ENCODE measurements at regions not wholly inside any gene's neighbourhood (a gene's known extent, or its start where the extent isn't known, plus 50 kb on each side); places are given as distances from the start of the nearest gene placed in this dataset.

DNA sequence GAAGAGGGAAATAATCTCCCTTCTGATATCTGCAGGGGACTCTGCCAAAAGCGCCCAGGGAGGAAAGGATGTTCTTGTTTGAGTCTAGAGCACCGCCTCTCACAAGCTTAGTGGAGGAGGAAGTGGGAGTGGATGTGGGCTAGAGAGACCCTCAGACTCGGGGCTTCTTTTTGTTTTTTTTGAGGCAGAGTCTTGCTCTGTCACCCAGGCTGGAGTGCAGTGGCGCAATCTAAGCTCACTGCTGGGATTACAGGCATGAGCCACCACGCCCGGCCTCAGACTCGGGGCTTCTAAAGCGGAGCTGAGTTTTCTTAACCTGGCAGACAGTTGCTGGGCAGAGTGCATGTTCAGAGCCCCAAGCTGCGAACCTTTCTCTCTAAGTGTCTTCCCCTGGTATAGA lies 310.8 kb downstream of the BMP7 start:
- H3K27me3 Mint-ChIP-seq (ENCODE audit: low read depth), result peaks cover 89% of the 10 kb centered on the region
- peak overlapping the region; percentile 23 for H3K27ac Mint-ChIP-seq (ENCODE audit: unreplicated experiment)

DNA sequence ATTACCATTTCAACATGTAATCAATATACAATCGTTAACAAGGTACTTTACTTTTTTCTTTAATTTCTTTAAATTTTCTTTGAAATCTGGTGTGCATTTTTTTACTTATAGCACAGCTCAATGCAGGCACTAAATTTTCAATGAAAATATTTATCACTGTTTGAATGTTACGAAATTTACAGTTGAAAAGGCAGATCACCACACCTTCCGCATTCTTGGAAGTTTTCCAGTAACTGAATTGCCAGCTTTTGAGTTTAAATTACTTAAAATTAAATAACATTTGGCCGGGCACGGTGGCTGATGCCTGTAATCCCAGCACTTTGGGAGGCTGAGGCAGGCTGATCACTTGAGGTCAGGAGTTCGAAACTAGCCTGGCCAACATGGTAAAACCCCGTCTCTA lies 309.9 kb downstream of the BMP7 start:
- Mint-ChIP-seq H3K27ac (ENCODE audit: unreplicated experiment) (no peak overlapping the region), H3K36me3 (ENCODE audit: low read depth) (no peaks in the 10 kb centered on the region)

More for the DNA sequence above, 310.8 kb downstream of the BMP7 start:
- H3K9me3 Mint-ChIP-seq, result no peaks in the 10 kb centered on the region
- peaks cover 34% of the 10 kb centered on the region for H3K4me1 Mint-ChIP-seq
- TF ChIP-seq, protein P1, sequence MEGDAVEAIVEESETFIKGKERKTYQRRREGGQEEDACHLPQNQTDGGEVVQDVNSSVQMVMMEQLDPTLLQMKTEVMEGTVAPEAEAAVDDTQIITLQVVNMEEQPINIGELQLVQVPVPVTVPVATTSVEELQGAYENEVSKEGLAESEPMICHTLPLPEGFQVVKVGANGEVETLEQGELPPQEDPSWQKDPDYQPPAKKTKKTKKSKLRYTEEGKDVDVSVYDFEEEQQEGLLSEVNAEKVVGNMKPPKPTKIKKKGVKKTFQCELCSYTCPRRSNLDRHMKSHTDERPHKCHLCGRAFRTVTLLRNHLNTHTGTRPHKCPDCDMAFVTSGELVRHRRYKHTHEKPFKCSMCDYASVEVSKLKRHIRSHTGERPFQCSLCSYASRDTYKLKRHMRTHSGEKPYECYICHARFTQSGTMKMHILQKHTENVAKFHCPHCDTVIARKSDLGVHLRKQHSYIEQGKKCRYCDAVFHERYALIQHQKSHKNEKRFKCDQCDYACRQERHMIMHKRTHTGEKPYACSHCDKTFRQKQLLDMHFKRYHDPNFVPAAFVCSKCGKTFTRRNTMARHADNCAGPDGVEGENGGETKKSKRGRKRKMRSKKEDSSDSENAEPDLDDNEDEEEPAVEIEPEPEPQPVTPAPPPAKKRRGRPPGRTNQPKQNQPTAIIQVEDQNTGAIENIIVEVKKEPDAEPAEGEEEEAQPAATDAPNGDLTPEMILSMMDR (conservative IDR thresholded peaks at IDR 0.05), result no peak
- H3K4me3 Mint-ChIP-seq, result peak overlapping the region; percentile 11
- DNase-seq (ENCODE audit: low read depth, low spot score), result no peak
- H3K36me3 Mint-ChIP-seq (ENCODE audit: low read depth), result no peaks in the 10 kb centered on the region

DNA sequence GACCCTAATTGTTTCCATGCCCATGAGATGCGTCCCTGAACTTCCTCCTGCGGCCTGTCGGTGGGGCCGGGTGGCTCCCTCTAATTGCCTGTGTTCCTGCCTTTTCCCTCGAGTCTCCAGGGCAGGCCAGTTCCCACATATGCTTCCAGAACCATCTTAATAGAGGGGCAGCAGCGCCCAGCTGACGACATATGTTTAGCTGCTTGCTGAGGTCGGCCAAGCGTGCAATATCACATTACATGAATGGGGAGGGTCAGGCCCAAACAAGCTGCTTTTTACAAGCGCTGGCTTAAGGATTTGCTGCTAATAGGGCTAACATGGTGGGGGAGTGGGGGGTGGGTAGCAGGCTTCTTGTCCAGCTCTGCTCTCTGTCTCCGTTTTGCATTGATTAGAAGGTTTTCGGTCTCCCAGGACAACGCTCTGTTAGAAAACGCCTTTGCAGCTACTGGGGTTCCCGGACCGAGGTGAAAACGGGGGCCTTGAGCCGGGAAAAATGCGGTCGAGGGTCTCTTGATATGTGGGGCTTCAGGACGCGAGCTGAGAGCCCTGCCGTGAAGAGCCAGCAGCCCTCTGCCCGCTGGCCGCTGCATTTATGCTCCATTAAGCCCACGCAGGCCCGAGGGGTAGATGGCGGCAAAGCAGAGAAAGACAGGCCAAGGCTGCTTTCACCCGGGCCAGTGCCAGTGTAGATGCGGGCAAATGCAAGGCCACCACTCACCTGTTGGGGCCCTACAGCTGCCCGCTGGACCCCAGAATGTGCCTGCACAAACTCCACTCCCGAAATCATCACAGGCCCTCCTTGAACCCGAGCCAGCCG lies 308.5 kb downstream of the BMP7 start:
- peak; percentile 40 for DNase-seq (ENCODE audit: low read depth, low spot score)
- Mint-ChIP-seq H3K4me1 (peaks cover 34% of the 10 kb centered on the region), H3K27me3 (ENCODE audit: low read depth) (peaks cover 89% of the 10 kb centered on the region), H3K4me3 (peak overlapping the region; percentile 42), H3K27ac (ENCODE audit: unreplicated experiment) (peak overlapping the region; percentile 73), H3K36me3 (ENCODE audit: low read depth) (no peaks in the 10 kb centered on the region), H3K9me3 (no peaks in the 10 kb centered on the region)
- TF ChIP-seq, protein P1 (conservative IDR thresholded peaks at IDR 0.05), result no peak

More for the DNA sequence above, 309.9 kb downstream of the BMP7 start:
- H3K4me3 Mint-ChIP-seq, result no peak overlapping the region
- no peak for DNase-seq (ENCODE audit: low read depth, low spot score)
- peaks cover 34% of the 10 kb centered on the region for H3K4me1 Mint-ChIP-seq
- TF ChIP-seq, protein P1 (conservative IDR thresholded peaks at IDR 0.05), result no peak
- no peaks in the 10 kb centered on the region for H3K9me3 Mint-ChIP-seq
- peaks cover 89% of the 10 kb centered on the region for H3K27me3 Mint-ChIP-seq (ENCODE audit: low read depth)

DNA sequence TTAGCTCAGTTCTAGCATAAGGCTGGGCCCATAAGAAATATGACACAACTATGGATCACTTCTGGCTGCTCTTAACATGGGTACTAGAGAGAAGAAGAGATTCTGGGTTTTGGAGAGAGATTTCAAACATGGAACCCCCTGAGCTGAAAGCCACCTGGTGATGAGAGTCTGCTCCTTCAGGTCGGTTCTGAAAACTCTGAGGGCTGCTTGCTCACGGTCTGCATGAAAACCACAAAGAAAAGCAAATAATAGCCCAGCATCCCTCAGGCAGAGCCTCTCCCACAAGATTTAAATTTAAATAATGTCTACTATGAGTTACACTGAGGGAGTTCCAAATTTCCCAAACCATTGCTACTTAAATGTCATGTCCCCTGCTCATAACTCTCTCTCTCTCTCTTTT lies 301.5 kb downstream of the BMP7 start:
- Mint-ChIP-seq H3K9me3 (no peaks in the 10 kb centered on the region), H3K4me3 (no peak overlapping the region), H3K27me3 (ENCODE audit: low read depth) (peaks cover 97% of the 10 kb centered on the region), H3K36me3 (ENCODE audit: low read depth) (no peaks in the 10 kb centered on the region), H3K4me1 (peaks cover 5% of the 10 kb centered on the region), H3K27ac (ENCODE audit: unreplicated experiment) (no peak overlapping the region)
- TF ChIP-seq, protein P1 (conservative IDR thresholded peaks at IDR 0.05), result no peak
- DNase-seq (ENCODE audit: low read depth, low spot score), result no peak

DNA sequence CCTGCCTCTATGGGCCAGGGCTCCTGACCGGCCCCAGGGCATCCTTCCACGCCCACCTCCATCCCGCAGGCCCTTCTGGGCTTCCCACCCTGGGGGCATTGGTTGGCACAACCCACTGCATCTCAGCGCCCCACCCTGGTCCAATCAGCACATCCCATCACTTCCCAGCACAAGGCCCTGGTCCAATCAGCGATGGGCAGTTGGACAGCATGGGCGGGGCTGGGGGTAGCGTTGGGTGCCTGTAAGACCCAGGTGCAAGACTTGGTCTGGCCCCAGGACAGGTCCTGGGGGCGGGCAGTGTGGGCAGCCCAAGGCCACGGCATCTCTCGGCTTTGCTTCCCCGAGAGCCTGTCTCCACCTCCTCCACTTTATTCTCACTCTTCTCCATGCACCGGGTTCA lies 298.5 kb downstream of the BMP7 start:
- H3K27me3 Mint-ChIP-seq (ENCODE audit: low read depth), result peaks cover 97% of the 10 kb centered on the region
- no peak for DNase-seq (ENCODE audit: low read depth, low spot score)
- TF ChIP-seq, protein P1 (conservative IDR thresholded peaks at IDR 0.05), result no peak
- H3K36me3 Mint-ChIP-seq (ENCODE audit: low read depth), result no peaks in the 10 kb centered on the region
- H3K9me3 Mint-ChIP-seq, result no peaks in the 10 kb centered on the region
- no peak overlapping the region for H3K27ac Mint-ChIP-seq (ENCODE audit: unreplicated experiment)
- peaks cover 4% of the 10 kb centered on the region for H3K4me1 Mint-ChIP-seq
- no peak overlapping the region for H3K4me3 Mint-ChIP-seq
